Adrenal gland (tissue), 5 donors: ENCODE measurements at regions not wholly inside any gene's neighbourhood (a gene's known extent, or its start where the extent isn't known, plus 50 kb on each side); places are given as distances from the start of the nearest gene placed in this dataset.

ENCODE experiments used
- CTCF ChIP-seq, 6 experiments: fragments of 450-650 bp in 4 of 6; fragments of 200-600 bp in 2 of 6; sonication (generic) in 1 of 6; IDR thresholded peaks; 1 replicate in 5 of 6; 2 replicates in 1 of 6; pipeline versions ENCODE4 v1.5.1 to v1.8.0; 2016 to 2021; ENCODE audit warnings: antibody characterized with exemption in 6 of 6, mild to moderate bottlenecking in 2 of 6, moderate library complexity in 1 of 6
- POLR2A ChIP-seq, 2 donors: fragments of 450-650 bp; IDR thresholded peaks; one replicate each; pipeline ENCODE4 v1.6.1; 2017; ENCODE audit warnings: antibody characterized with exemption in 2 of 2, mild to moderate bottlenecking in 2 of 2, moderate library complexity in 1 of 2
- donor health status: DM: no; HTN: no; CAD: no.

GRCh38 chr5:33312571-33313549, 127.9 kb upstream of the TARS1 start:
- TF ChIP-seq CTCF (IDR thresholded peaks at IDR 0.05) (no peak), POLR2A (IDR thresholded peaks at IDR 0.05) (no peak)
